GM10248 (cell line): ENCODE measurements at regions not wholly inside any gene's neighbourhood (a gene's known extent, or its start where the extent isn't known, plus 50 kb on each side); places are given as distances from the start of the nearest gene placed in this dataset.

ENCODE experiments used
- CTCF ChIA-PET: fragments of 300-600 bp; sonication (Branson Sonifier 250); formaldehyde crosslinking; extraction: SDS; loops from one replicate; lab custom pipeline; 2021; ENCODE audit warnings: antibody characterized with exemption; lab: Yijun Ruan, JAX
- POLR2A ChIA-PET: fragments of 350-650 bp; sonication (Branson Sonifier 250); formaldehyde crosslinking; extraction: SDS; loops from one replicate; lab custom pipeline; 2020; ENCODE audit warnings: antibody characterized with exemption; lab: Yijun Ruan, JAX
- DNase-seq: peaks from one replicate; pipeline ENCODE4 v3.0.0; 2012; ENCODE audit errors: extremely low spot score
- TF ChIP-seq, protein P1 (sequence below): IDR thresholded peaks from 2 replicates; pipeline ENCODE4 v1.5.1; 2012; ENCODE audit warnings: mild to moderate bottlenecking, low read depth; ENCODE audit errors: extremely low read depth, missing control alignments, control extremely low read depth

DNA sequence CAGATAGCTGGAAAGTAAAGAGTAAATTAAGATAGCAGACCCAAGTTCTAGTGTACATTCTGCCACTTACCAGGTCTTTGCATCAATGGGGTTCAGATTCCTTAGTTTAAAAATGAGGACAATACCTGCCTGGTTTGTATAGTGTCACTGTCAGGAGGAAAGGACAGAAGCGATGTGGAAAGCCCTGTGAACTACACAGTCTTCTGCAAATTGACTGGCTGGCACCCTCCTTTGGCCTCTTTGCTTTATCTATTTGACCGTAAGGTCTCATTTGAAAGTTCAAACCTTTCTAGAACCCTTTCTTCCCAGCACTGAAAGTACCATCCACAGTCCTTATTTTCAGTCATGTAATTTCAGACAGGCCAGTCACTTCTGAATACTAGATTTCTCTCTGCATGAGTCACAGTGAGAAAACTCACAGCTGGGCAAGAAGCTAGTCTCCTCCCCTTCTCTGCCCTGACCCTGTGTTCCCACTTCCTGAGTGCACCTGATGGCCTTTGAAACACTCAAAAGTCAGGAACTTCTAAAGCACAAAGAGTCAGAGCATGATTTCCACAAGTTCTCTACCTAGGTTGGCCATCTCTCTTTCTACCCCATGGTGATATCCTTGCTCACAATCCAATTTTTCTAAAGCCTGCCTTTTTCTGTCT lies 91.3 kb upstream of the RASEF start:
- no peak for DNase-seq
- TF ChIP-seq, protein P1, sequence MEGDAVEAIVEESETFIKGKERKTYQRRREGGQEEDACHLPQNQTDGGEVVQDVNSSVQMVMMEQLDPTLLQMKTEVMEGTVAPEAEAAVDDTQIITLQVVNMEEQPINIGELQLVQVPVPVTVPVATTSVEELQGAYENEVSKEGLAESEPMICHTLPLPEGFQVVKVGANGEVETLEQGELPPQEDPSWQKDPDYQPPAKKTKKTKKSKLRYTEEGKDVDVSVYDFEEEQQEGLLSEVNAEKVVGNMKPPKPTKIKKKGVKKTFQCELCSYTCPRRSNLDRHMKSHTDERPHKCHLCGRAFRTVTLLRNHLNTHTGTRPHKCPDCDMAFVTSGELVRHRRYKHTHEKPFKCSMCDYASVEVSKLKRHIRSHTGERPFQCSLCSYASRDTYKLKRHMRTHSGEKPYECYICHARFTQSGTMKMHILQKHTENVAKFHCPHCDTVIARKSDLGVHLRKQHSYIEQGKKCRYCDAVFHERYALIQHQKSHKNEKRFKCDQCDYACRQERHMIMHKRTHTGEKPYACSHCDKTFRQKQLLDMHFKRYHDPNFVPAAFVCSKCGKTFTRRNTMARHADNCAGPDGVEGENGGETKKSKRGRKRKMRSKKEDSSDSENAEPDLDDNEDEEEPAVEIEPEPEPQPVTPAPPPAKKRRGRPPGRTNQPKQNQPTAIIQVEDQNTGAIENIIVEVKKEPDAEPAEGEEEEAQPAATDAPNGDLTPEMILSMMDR = no peak
- ChIA-PET CTCF (no interaction called here), POLR2A (no interaction called here)

DNA sequence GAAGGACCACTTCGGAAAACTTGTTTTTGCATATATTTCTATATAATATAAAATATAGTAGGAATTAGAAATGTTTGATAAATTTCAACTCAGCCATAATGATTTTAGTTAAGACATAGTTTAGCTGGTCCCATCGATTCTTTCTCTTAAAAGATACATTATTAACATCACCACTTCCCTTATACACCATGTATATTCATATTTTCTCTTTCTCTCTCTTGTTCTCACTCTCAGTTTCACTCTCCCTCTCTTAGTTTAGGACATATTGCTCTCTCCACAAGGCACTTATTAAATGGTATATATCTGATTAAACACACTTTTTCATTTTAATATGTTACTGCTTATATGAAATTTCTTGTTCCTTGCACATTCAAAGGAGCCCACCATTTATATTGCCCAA lies 90.1 kb upstream of the RASEF start:
- DNase-seq = no peak
- CTCF ChIA-PET = no interaction called here
- TF ChIP-seq, protein P1 = no peak
- POLR2A ChIA-PET = no interaction called here

DNA sequence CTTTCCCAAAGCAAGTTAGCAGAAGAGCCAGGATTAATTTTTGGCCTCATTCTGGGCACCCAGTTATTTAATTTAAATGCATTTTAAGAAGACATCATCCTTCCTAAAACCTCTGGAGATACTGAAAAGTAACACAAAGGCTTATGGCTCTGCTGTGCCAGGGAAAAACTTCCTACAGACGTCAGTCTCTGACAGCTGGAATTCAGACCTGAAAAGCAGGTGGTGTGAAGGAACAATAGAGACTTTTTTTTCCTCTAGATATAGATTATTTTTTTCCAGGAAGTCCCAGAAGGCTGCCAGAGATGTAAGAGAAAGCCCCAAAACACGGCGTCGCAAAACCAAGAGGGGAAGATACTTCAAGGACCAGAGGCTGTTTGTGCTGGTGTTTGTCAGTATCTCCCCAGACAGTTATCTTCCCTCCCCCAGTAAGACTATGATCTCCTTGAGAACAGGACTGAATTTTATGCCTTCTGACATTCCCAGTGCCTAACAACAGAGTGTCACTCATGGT lies 88.7 kb upstream of the RASEF start:
- TF ChIP-seq, protein P1 = no peak
- ChIA-PET CTCF (no interaction called here), POLR2A (no interaction called here)
- DNase-seq = no peak

DNA sequence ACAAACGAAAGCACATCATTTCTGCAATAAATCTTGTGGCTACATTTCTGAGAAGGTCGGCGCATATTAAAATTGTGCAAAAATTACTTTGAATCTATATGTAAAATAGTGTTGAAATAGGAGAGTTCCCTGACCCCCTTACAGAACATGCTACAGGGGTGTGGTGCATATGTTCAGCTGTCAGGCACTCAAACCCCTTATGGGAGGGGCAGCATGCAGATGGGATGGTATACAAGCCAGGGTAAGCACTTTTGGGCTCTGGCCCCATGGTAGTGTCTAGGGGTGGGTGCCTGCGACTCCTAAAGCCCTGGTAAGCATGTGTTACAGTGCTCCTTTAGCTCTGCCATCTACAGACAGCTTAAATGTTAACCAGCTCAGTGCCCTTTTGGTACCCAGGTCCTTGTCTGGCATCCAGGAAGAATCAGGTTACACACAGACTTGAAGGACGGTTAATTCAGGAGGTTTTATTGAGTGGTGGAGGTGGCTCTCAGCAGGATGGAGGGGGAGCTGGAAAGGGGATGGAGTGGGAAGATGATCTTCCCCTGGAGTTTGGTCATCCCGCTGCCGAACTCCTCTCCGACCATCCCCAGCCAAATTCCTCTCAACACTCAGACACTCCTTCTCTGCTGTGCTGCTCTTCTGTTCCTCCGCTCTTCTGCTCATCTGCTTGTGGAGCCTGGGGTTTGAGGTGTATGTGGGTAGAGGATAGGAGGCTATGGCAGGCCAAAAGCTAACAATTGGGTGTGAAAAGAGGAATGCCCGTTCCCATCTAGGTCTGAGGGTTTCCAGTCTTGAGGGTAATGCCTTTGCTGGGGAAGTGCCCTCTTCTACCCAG lies 84.6 kb upstream of the RASEF start:
- DNase-seq = no peak
- TF ChIP-seq, protein P1 = no peak
- CTCF ChIA-PET = no interaction called here
- POLR2A ChIA-PET = no interaction called here

DNA sequence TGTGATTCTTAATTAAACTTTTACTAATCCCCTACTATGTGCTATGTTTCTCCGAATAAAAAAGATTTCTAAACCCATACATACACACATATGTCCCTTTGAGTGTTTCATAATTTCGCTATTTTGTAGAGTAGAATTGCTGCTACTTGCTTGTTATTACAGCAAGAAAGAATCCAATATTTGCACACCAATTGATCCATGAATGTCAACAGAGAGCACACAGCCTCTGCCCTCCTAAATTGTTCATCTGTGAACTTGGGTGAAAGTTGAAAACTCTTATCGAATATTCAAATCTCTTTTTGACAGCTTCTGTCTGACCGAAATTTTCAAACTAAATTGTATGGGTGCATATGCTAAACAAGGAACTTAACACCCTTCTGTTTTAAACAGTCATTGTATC lies 83.4 kb upstream of the RASEF start:
- TF ChIP-seq, protein P1 = no peak
- CTCF ChIA-PET = no interaction called here
- POLR2A ChIA-PET = no interaction called here
- DNase-seq = no peak

DNA sequence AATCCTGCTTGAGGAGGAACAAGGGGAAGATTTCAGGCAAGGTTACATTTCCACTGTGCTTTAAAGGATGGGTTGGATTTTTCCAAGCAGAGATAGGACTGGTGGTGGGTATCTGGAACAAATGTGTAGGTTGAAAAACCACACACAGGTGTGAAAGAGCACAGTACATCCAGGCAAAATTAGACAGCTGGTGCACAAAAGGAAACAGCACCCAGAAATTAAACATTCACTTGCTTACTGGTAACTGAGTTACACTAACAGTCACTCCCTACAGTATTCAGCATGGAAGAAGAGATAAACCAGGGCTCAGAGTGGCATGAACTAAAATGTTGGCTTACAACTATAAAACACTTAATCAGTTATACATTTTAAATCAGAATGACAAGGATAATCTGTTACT lies 81.5 kb upstream of the RASEF start:
- TF ChIP-seq, protein P1 = no peak
- no peak for DNase-seq
- CTCF ChIA-PET = no interaction called here
- POLR2A ChIA-PET = no interaction called here
